Prostate gland (tissue), 2 donors: ENCODE measurements at regions not wholly inside any gene's neighbourhood (a gene's known extent, or its start where the extent isn't known, plus 50 kb on each side); places are given as distances from the start of the nearest gene placed in this dataset.

Source experiments
- DNase-seq: peaks from one replicate; pipeline ENCODE4 v3.0.0-alpha.2; 2019; ENCODE audit warnings: low spot score
- H3K27ac ChIP-seq, 2 donors: fragments of 200-600 bp; sonication (generic); 2 replicates each; pipeline ENCODE4 v1.5.1; 2017 to 2019
- H3K27me3 ChIP-seq: fragments of 200-600 bp; sonication (generic); replicated peaks from 2 replicates; pipeline ENCODE4 v1.5.1; 2019; ENCODE audit not compliant: insufficient read depth
- H3K36me3 ChIP-seq, 2 donors: fragments of 200-600 bp; sonication (generic); 1 replicate in 1 of 2; 2 replicates in 1 of 2; pipeline versions ENCODE4 v1.5.1 to v1.8.1; 2017 to 2019
- H3K4me1 ChIP-seq: fragments of 200-600 bp; sonication (generic); replicated peaks from 2 replicates; pipeline ENCODE4 v1.5.1; 2019
- H3K4me3 ChIP-seq, 2 donors: fragments of 200-600 bp; sonication (generic); 2 replicates each; pipeline ENCODE4 v1.5.1; 2017 to 2019
- H3K9me3 ChIP-seq: fragments of 200-600 bp; sonication (generic); 2 replicates; pipeline ENCODE4 v1.5.1; 2017
- POLR2A ChIP-seq: fragments of 450-650 bp; IDR thresholded peaks from one replicate; pipeline ENCODE4 v1.6.1; 2016; ENCODE audit warnings: antibody characterized with exemption, mild to moderate bottlenecking
- POLR2AphosphoS5 ChIP-seq: sonication (generic); formaldehyde crosslinking; IDR thresholded peaks from one replicate; pipeline ENCODE4 v1.6.1; 2017; ENCODE audit warnings: antibody characterized with exemption
- WGBS: methylation state at CpG from one replicate; pipeline ENCODE4 v1.1.5; 2018; 5-methylcytosine and 5-hydroxymethylcytosine counted together
- intact Hi-C: fragments of 100-400 bp; cut with DNase I; formaldehyde crosslinking; loops from one replicate; pipeline ENCODE4 v1.14.2; 2022
- TF ChIP-seq, protein P1 (sequence below), 4 experiments: fragments of 200-600 bp in 2 of 4; fragments of 450-650 bp in 2 of 4; sonication (generic) in 2 of 4; IDR thresholded peaks; 1 replicate in 3 of 4; 2 replicates in 1 of 4; pipeline ENCODE4 v1.5.1; 2016 to 2019; ENCODE audit warnings: antibody characterized with exemption in 4 of 4, mild to moderate bottlenecking in 2 of 4, moderate library complexity in 2 of 4

DNA sequence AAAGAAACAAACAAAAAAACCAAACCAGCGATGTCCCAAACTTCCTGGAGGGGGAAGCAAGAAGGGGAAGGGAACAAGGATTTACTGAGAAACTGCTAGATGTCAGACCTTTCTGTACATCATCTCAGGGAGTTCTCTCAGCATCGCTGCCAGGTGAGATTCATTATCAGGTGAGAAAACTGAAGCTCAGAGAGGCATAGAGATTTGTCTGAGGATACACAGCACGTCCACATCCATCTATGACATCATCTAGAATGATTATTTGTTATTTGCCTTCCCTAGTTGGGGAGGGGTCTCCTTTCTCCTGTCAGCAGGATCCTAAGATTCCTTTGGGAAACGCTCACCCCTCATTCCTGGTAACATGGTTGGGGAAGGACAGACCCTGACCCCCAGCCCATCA is 57.1 kb upstream of the LINGO1 start:
- H3K4me1 ChIP-seq = no peaks in the 10 kb centered on the region
- intact Hi-C loops = no loop called here
- no peak overlapping the region for H3K27ac ChIP-seq
- no peak for DNase-seq
- H3K27me3 ChIP-seq = no peaks in the 10 kb centered on the region
- H3K9me3 ChIP-seq = no peaks in the 10 kb centered on the region
- H3K4me3 ChIP-seq = no peak overlapping the region
- WGBS = 83% methylated on average over 4 of the region's 4 CpGs
- no peaks in the 10 kb centered on the region for H3K36me3 ChIP-seq
- TF ChIP-seq POLR2AphosphoS5 (no peak), POLR2A (no peak)
- TF ChIP-seq, protein P1, sequence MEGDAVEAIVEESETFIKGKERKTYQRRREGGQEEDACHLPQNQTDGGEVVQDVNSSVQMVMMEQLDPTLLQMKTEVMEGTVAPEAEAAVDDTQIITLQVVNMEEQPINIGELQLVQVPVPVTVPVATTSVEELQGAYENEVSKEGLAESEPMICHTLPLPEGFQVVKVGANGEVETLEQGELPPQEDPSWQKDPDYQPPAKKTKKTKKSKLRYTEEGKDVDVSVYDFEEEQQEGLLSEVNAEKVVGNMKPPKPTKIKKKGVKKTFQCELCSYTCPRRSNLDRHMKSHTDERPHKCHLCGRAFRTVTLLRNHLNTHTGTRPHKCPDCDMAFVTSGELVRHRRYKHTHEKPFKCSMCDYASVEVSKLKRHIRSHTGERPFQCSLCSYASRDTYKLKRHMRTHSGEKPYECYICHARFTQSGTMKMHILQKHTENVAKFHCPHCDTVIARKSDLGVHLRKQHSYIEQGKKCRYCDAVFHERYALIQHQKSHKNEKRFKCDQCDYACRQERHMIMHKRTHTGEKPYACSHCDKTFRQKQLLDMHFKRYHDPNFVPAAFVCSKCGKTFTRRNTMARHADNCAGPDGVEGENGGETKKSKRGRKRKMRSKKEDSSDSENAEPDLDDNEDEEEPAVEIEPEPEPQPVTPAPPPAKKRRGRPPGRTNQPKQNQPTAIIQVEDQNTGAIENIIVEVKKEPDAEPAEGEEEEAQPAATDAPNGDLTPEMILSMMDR (IDR thresholded peaks at IDR 0.05) = no peak

DNA sequence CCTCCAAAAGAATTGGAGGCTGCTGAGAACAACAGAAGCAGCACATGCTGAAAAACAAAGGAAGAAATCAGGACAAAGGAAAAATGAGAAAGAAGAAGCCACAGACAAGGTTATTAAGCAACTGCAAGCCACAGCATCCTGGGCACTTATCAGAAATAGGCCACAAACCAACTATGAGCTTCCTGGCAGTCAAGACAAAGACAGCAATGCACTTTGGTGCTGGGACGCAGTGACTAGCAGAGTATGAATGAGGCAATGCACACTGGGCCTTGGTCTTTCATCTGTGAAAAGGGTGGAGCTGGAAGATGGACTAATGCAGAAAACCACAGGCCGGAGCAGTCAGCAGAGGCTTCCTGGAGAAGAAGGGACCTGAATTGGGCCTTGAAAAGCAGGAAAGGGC is 56.0 kb upstream of the LINGO1 start:
- no peaks in the 10 kb centered on the region for H3K9me3 ChIP-seq
- no peaks in the 10 kb centered on the region for H3K4me1 ChIP-seq
- H3K27ac ChIP-seq = no peak overlapping the region
- 90% methylated on average over 2 of the region's 2 CpGs for WGBS
- H3K27me3 ChIP-seq = no peaks in the 10 kb centered on the region
- intact Hi-C loops = no loop called here
- H3K4me3 ChIP-seq = no peak overlapping the region
- H3K36me3 ChIP-seq = no peaks in the 10 kb centered on the region
- DNase-seq = no peak
- TF ChIP-seq POLR2A (no peak), POLR2AphosphoS5 (no peak)
- TF ChIP-seq, protein P1 (IDR thresholded peaks at IDR 0.05) = no peak

DNA sequence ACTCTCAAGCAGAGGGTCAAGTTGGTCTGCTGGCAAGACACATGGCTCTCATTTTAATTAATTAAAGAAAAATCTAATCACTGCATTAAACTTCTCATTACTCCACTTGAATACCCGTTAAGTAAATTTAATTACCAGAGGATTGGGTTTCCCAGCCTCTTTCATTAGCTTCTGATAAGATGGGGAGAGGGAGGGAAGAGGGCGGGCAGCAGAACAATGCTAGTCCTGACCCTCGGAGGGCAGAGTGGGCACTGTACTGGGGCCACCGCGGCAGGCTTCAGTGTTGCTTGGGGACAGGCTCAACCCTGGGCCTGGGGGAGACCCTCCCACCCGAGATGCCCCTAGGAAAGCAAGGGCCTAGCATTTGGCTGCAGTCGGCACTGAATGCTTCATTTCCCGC is 55.6 kb upstream of the LINGO1 start:
- no peak for DNase-seq
- Histone ChIP-seq H3K4me1 (no peaks in the 10 kb centered on the region), H3K36me3 (no peaks in the 10 kb centered on the region), H3K4me3 (no peak overlapping the region), H3K27me3 (no peaks in the 10 kb centered on the region), H3K9me3 (no peaks in the 10 kb centered on the region), H3K27ac (no peak overlapping the region)
- WGBS = 87% methylated on average over 8 of the region's 8 CpGs
- intact Hi-C loops = no loop called here
- TF ChIP-seq, protein P1 (IDR thresholded peaks at IDR 0.05) = no peak
- no peak for TF ChIP-seq POLR2A
- no peak for TF ChIP-seq POLR2AphosphoS5

DNA sequence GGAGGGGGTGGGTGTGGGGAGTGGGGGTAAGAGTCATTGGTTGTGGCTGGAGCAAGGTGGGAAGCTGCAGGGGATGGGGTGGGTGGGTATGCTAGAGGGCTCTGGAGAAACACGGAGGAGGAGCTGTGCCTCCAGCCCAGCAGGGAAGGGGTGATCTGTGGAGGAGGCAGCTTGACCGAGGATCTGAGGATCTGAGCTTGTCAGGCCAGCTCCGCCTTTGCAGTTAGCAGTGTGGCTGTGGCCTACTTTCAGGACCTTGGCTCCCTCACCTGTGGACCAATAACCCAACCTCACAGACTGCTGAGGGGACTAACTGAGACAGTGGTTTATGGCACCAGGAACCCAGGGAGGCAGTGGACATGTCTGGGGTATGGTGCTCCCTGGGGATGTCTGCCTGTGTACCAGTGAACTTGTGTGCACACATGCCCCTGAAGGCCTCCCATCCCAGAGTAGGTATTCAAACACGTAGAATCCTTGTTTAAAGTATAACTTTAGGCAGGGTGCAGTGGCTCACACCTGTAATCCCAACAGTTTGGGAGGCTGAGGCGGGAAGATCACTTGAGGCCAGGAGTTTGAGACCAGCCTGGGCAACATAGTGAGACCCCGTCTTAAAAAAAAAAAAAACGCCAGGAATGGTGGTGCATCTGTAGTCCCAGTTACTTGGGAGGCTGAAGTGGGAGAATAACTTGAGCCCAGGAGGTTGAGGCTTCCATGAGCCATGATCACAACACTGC is 52.5 kb upstream of the LINGO1 start:
- TF ChIP-seq, protein P1 (IDR thresholded peaks at IDR 0.05) = no peak
- TF ChIP-seq POLR2A (no peak), POLR2AphosphoS5 (no peak)
- H3K27ac ChIP-seq = no peak overlapping the region

DNA sequence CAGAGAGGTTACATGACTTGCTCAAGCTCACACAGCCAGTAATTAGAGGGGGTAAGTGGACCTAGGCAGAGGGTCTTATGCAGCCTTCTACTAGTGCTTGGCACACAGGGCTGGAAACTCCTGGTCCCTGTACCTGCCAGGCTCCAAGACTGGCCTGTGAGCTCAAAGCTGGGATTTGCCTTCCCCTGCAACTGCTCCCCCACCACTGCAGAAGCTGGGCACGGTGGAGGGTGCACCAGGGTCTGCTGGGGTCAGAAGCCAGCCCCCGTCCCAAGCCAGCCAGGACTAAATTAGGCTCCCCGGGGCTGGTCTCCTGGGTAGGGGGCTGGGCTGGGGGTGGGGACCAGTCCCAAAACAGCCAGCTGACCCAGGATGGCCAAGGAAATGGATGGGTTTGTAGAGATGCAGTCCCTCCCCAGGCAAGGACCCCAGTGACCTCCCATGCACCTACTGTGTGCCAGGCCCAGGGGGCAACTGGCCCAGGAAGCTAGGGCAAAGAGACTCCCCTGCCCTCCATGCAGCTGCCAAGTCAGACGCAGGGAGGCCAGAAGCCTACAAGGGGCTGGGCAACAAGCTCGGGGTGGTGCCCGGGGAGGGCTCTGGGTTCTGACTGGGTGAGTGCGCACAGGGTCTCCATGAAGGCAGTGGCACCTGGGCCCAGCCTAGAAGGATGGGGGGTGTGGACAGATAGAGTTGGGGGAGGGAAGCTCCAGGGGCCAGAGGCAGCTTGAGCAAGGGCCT is 51.8 kb upstream of the LINGO1 start:
- intact Hi-C loops = no loop called here

More for the DNA sequence above, 52.5 kb upstream of the LINGO1 start:
- H3K27me3 ChIP-seq = no peaks in the 10 kb centered on the region
- no peaks in the 10 kb centered on the region for H3K36me3 ChIP-seq
- H3K4me1 ChIP-seq = no peaks in the 10 kb centered on the region
- no peaks in the 10 kb centered on the region for H3K9me3 ChIP-seq
- no peak overlapping the region for H3K4me3 ChIP-seq
- DNase-seq = no peak
- intact Hi-C loops = no loop called here
- 91% methylated on average over 7 of the region's 7 CpGs for WGBS

More for the DNA sequence above, 51.8 kb upstream of the LINGO1 start:
- H3K36me3 ChIP-seq = no peaks in the 10 kb centered on the region
- no peak for TF ChIP-seq POLR2AphosphoS5
- TF ChIP-seq POLR2A = no peak
- TF ChIP-seq, protein P1 (IDR thresholded peaks at IDR 0.05) = no peak
- H3K4me1 ChIP-seq = no peaks in the 10 kb centered on the region
- H3K9me3 ChIP-seq = no peaks in the 10 kb centered on the region
- H3K4me3 ChIP-seq = no peak overlapping the region
- WGBS = 85% methylated on average over 7 of the region's 7 CpGs
- no peak for DNase-seq
- no peaks in the 10 kb centered on the region for H3K27me3 ChIP-seq
- H3K27ac ChIP-seq = no peak overlapping the region
